ENCODE measurements at regions not wholly inside any gene's neighbourhood (a gene's known extent, or its start where the extent isn't known, plus 50 kb on each side); places are given as distances from the start of the nearest gene placed in this dataset.

GRCh38 chr4:141914746-141915145 lies 278.4 kb downstream of the IL15 start:
- H3K4me1 Mint-ChIP-seq, result no peaks in the 10 kb centered on the region
- no peaks in the 10 kb centered on the region for H3K9me3 Mint-ChIP-seq
- H3K27ac Mint-ChIP-seq, result no peak overlapping the region
- WGBS, 2 experiments (ENCODE audit: insufficient coverage in 1 of 2, insufficient read length in 1 of 2), result 92% methylated on average over 1 of the region's 1 CpG; no CpG with 5 or more reads in 1 of the 2 experiments
- H3K27me3 ChIP-seq (ENCODE audit: control insufficient read depth, insufficient read depth, low read length, poor library complexity, severe bottlenecking), result no peaks in the 10 kb centered on the region
- no peak for TF ChIP-seq CTCF (conservative IDR thresholded peaks at IDR 0.05)
- H3K4me3 Mint-ChIP-seq, result no peak overlapping the region
- H3K27ac ChIP-seq (ENCODE audit: low read depth, low read length), result no peak overlapping the region
- no peaks in the 10 kb centered on the region for H3K27me3 Mint-ChIP-seq (ENCODE audit: insufficient read depth)
- H3K36me3 Mint-ChIP-seq (ENCODE audit: low read depth), result no peaks in the 10 kb centered on the region
- no peak overlapping the region for H3K4me3 ChIP-seq (ENCODE audit: low read length)
- no peak for DNase-seq
- H3K9ac ChIP-seq (ENCODE audit: extremely low read depth, low read length, poor library complexity, severe bottlenecking), result no peak overlapping the region
- H3K4me1 ChIP-seq (ENCODE audit: control insufficient read depth, insufficient read depth, low read length), result no peaks in the 10 kb centered on the region
- no peaks in the 10 kb centered on the region for H3K9me3 ChIP-seq (ENCODE audit: control insufficient read depth, low read length)
- H3K36me3 ChIP-seq (ENCODE audit: control insufficient read depth, insufficient read depth, low read length), result no peaks in the 10 kb centered on the region

- no peak for TF ChIP-seq CTCF (conservative IDR thresholded peaks at IDR 0.05)
- Mint-ChIP-seq H3K4me3 (no peak overlapping the region), H3K27me3 (ENCODE audit: insufficient read depth) (no peaks in the 10 kb centered on the region), H3K36me3 (ENCODE audit: low read depth) (no peaks in the 10 kb centered on the region), H3K9me3 (no peaks in the 10 kb centered on the region), H3K4me1 (no peaks in the 10 kb centered on the region), H3K27ac (no peak overlapping the region)
- WGBS, 2 experiments (ENCODE audit: insufficient coverage in 1 of 2, insufficient read length in 1 of 2), result 93 to 94% methylated on average over 3 of the region's 3 CpGs
- no peak overlapping the region for H3K9ac ChIP-seq (ENCODE audit: extremely low read depth, low read length, poor library complexity, severe bottlenecking)
- no peaks in the 10 kb centered on the region for H3K4me1 ChIP-seq (ENCODE audit: control insufficient read depth, insufficient read depth, low read length)
- DNase-seq, result no peak
- no peak overlapping the region for H3K4me3 ChIP-seq (ENCODE audit: low read length)
- H3K27ac ChIP-seq (ENCODE audit: low read depth, low read length), result no peak overlapping the region
- no peaks in the 10 kb centered on the region for H3K9me3 ChIP-seq (ENCODE audit: control insufficient read depth, low read length)
- no peaks in the 10 kb centered on the region for H3K27me3 ChIP-seq (ENCODE audit: control insufficient read depth, insufficient read depth, low read length, poor library complexity, severe bottlenecking)
- H3K36me3 ChIP-seq (ENCODE audit: control insufficient read depth, insufficient read depth, low read length), result no peaks in the 10 kb centered on the region
These were observed 283.3 kb downstream of the IL15 start for GRCh38 chr4:141919649-141920048.

GRCh38 chr4:141921293-141921692 lies 284.9 kb downstream of the IL15 start:
- no peaks in the 10 kb centered on the region for H3K4me1 Mint-ChIP-seq
- H3K9ac ChIP-seq (ENCODE audit: extremely low read depth, low read length, poor library complexity, severe bottlenecking), result no peak overlapping the region

More at GRCh38 chr4:141921293-141921692, 284.9 kb downstream of the IL15 start:
- DNase-seq, result no peak
- 79% methylated on average over 1 of the region's 1 CpG; no CpG with 5 or more reads in 1 of the 2 experiments for WGBS, 2 experiments (ENCODE audit: insufficient coverage in 1 of 2, insufficient read length in 1 of 2)
- H3K27me3 Mint-ChIP-seq (ENCODE audit: insufficient read depth), result no peaks in the 10 kb centered on the region
- TF ChIP-seq CTCF (conservative IDR thresholded peaks at IDR 0.05), result no peak
- no peaks in the 10 kb centered on the region for H3K4me1 ChIP-seq (ENCODE audit: control insufficient read depth, insufficient read depth, low read length)
- no peak overlapping the region for H3K4me3 ChIP-seq (ENCODE audit: low read length)
- no peaks in the 10 kb centered on the region for H3K27me3 ChIP-seq (ENCODE audit: control insufficient read depth, insufficient read depth, low read length, poor library complexity, severe bottlenecking)
- H3K9me3 Mint-ChIP-seq, result no peaks in the 10 kb centered on the region
- H3K36me3 ChIP-seq (ENCODE audit: control insufficient read depth, insufficient read depth, low read length), result no peaks in the 10 kb centered on the region
- no peak overlapping the region for H3K27ac Mint-ChIP-seq
- H3K36me3 Mint-ChIP-seq (ENCODE audit: low read depth), result no peaks in the 10 kb centered on the region
- no peak overlapping the region for H3K27ac ChIP-seq (ENCODE audit: low read depth, low read length)
- no peak overlapping the region for H3K4me3 Mint-ChIP-seq
- no peaks in the 10 kb centered on the region for H3K9me3 ChIP-seq (ENCODE audit: control insufficient read depth, low read length)

Measured in endodermal cell (in vitro differentiated cells).